Neuron (in vitro differentiated cells): ENCODE measurements at regions not wholly inside any gene's neighbourhood (a gene's known extent, or its start where the extent isn't known, plus 50 kb on each side); places are given as distances from the start of the nearest gene placed in this dataset.

Source experiments
- H2AFZ ChIP-seq: one replicate; pipeline ENCODE4 v1.6.1; 2013; ENCODE audit warnings: low read depth, mild to moderate bottlenecking, inconsistent platforms, low read length, moderate library complexity
- H3K27me3 ChIP-seq: one replicate; pipeline ENCODE4 v1.6.1; 2013; ENCODE audit warnings: low read length; ENCODE audit not compliant: insufficient read depth
- H3K36me3 ChIP-seq: one replicate; pipeline ENCODE4 v1.6.1; 2013; ENCODE audit warnings: low read length; ENCODE audit not compliant: insufficient read depth
- H3K4me1 ChIP-seq: one replicate; pipeline ENCODE4 v1.6.1; 2013; ENCODE audit warnings: low read length; ENCODE audit not compliant: insufficient read depth
- H3K4me3 ChIP-seq: 2 replicates; pipeline ENCODE4 v1.5.1; 2013; ENCODE audit warnings: mild to moderate bottlenecking, low read length, moderate library complexity
- H3K9me3 ChIP-seq: one replicate; pipeline ENCODE4 v1.6.1; 2013; ENCODE audit warnings: low read length

- no peak overlapping the region for H2AFZ ChIP-seq
- no peaks in the 10 kb centered on the region for H3K4me1 ChIP-seq
- no peak overlapping the region for H3K4me3 ChIP-seq
- no peaks in the 10 kb centered on the region for H3K27me3 ChIP-seq
- H3K9me3 ChIP-seq: no peaks in the 10 kb centered on the region
- H3K36me3 ChIP-seq: no peaks in the 10 kb centered on the region
Measured at GRCh38 chr1:93798291-93798690, 80.7 kb downstream of the DNTTIP2 start.

GRCh38 chr1:93784538-93784937 lies 94.5 kb downstream of the DNTTIP2 start:
- no peaks in the 10 kb centered on the region for H3K27me3 ChIP-seq
- H2AFZ ChIP-seq: no peak overlapping the region
- no peak overlapping the region for H3K4me3 ChIP-seq
- H3K9me3 ChIP-seq: no peaks in the 10 kb centered on the region
- no peaks in the 10 kb centered on the region for H3K36me3 ChIP-seq
- no peaks in the 10 kb centered on the region for H3K4me1 ChIP-seq

- no peak overlapping the region for H2AFZ ChIP-seq
- no peaks in the 10 kb centered on the region for H3K36me3 ChIP-seq
- H3K27me3 ChIP-seq: no peaks in the 10 kb centered on the region
- no peaks in the 10 kb centered on the region for H3K9me3 ChIP-seq
- H3K4me3 ChIP-seq: no peak overlapping the region
- no peaks in the 10 kb centered on the region for H3K4me1 ChIP-seq
Measured at GRCh38 chr1:93783876-93784275, 95.1 kb downstream of the DNTTIP2 start.

GRCh38 chr1:93779540-93780165 lies 98.0 kb upstream of the BCAR3 start:
- H2AFZ ChIP-seq: no peak overlapping the region
- H3K27me3 ChIP-seq: no peaks in the 10 kb centered on the region
- H3K4me3 ChIP-seq: no peak overlapping the region
- H3K4me1 ChIP-seq: no peaks in the 10 kb centered on the region
- no peaks in the 10 kb centered on the region for H3K36me3 ChIP-seq
- H3K9me3 ChIP-seq: no peaks in the 10 kb centered on the region

GRCh38 chr1:93778457-93778856 lies 96.8 kb upstream of the BCAR3 start:
- H3K36me3 ChIP-seq: no peaks in the 10 kb centered on the region
- no peak overlapping the region for H2AFZ ChIP-seq
- no peaks in the 10 kb centered on the region for H3K27me3 ChIP-seq
- H3K4me1 ChIP-seq: no peaks in the 10 kb centered on the region
- no peaks in the 10 kb centered on the region for H3K9me3 ChIP-seq
- H3K4me3 ChIP-seq: no peak overlapping the region

- H3K4me3 ChIP-seq: no peak overlapping the region
- H3K27me3 ChIP-seq: no peaks in the 10 kb centered on the region
- no peaks in the 10 kb centered on the region for H3K4me1 ChIP-seq
- H3K36me3 ChIP-seq: no peaks in the 10 kb centered on the region
- H3K9me3 ChIP-seq: no peaks in the 10 kb centered on the region
- H2AFZ ChIP-seq: no peak overlapping the region
Measured at GRCh38 chr1:93777255-93777654, 95.6 kb upstream of the BCAR3 start.

- no peaks in the 10 kb centered on the region for H3K36me3 ChIP-seq
- H3K27me3 ChIP-seq: no peaks in the 10 kb centered on the region
Measured at GRCh38 chr1:93776728-93777127, 95.1 kb upstream of the BCAR3 start.

GRCh38 chr1:93775224-93775623 lies 93.6 kb upstream of the BCAR3 start:
- H3K4me1 ChIP-seq: no peaks in the 10 kb centered on the region
- H3K36me3 ChIP-seq: no peaks in the 10 kb centered on the region
- no peak overlapping the region for H3K4me3 ChIP-seq
- H2AFZ ChIP-seq: no peak overlapping the region
- H3K9me3 ChIP-seq: no peaks in the 10 kb centered on the region
- no peaks in the 10 kb centered on the region for H3K27me3 ChIP-seq

More at GRCh38 chr1:93776728-93777127, 95.1 kb upstream of the BCAR3 start:
- Histone ChIP-seq H2AFZ (no peak overlapping the region), H3K9me3 (no peaks in the 10 kb centered on the region), H3K4me1 (no peaks in the 10 kb centered on the region), H3K4me3 (no peak overlapping the region)

- H3K27me3 ChIP-seq: no peaks in the 10 kb centered on the region
- H3K9me3 ChIP-seq: no peaks in the 10 kb centered on the region
- no peak overlapping the region for H2AFZ ChIP-seq
- no peak overlapping the region for H3K4me3 ChIP-seq
- H3K36me3 ChIP-seq: no peaks in the 10 kb centered on the region
- H3K4me1 ChIP-seq: peaks cover 4% of the 10 kb centered on the region
Measured at GRCh38 chr1:93774707-93775106, 93.1 kb upstream of the BCAR3 start.

- Histone ChIP-seq H3K36me3 (no peaks in the 10 kb centered on the region), H3K27me3 (no peaks in the 10 kb centered on the region), H2AFZ (no peak overlapping the region), H3K4me1 (peaks cover 15% of the 10 kb centered on the region), H3K4me3 (no peak overlapping the region), H3K9me3 (no peaks in the 10 kb centered on the region)
Measured at GRCh38 chr1:93773049-93773838, 91.6 kb upstream of the BCAR3 start.

GRCh38 chr1:93771843-93772242 lies 90.2 kb upstream of the BCAR3 start:
- Histone ChIP-seq H3K9me3 (no peaks in the 10 kb centered on the region), H3K4me3 (no peak overlapping the region), H3K27me3 (no peaks in the 10 kb centered on the region), H3K4me1 (peaks cover 15% of the 10 kb centered on the region), H2AFZ (no peak overlapping the region), H3K36me3 (no peaks in the 10 kb centered on the region)

- H3K36me3 ChIP-seq: no peaks in the 10 kb centered on the region
- H3K4me3 ChIP-seq: no peak overlapping the region
- no peaks in the 10 kb centered on the region for H3K27me3 ChIP-seq
- no peak overlapping the region for H2AFZ ChIP-seq
- H3K9me3 ChIP-seq: no peaks in the 10 kb centered on the region
- peaks cover 15% of the 10 kb centered on the region for H3K4me1 ChIP-seq
Measured at GRCh38 chr1:93770640-93771039, 89.0 kb upstream of the BCAR3 start.

- Histone ChIP-seq H2AFZ (no peak overlapping the region), H3K27me3 (no peaks in the 10 kb centered on the region)
Measured at GRCh38 chr1:93769777-93770176, 88.1 kb upstream of the BCAR3 start.

More at GRCh38 chr1:93769777-93770176, 88.1 kb upstream of the BCAR3 start:
- no peak overlapping the region for H3K4me3 ChIP-seq
- peaks cover 15% of the 10 kb centered on the region for H3K4me1 ChIP-seq
- H3K9me3 ChIP-seq: no peaks in the 10 kb centered on the region
- no peaks in the 10 kb centered on the region for H3K36me3 ChIP-seq
